Cardiac muscle cell (in vitro differentiated cells and primary cell): ENCODE measurements at regions not wholly inside any gene's neighbourhood (a gene's known extent, or its start where the extent isn't known, plus 50 kb on each side); places are given as distances from the start of the nearest gene placed in this dataset.

Source experiments
- DNase-seq, 2 donors: peaks; one replicate each; pipeline versions ENCODE4 v3.0.0 to v3.0.0-alpha.2; 2010 to 2017; ENCODE audit warnings: low read depth in 1 of 2, low spot score in 1 of 2
- H3K27ac ChIP-seq: fragments of 200-600 bp; sonication (generic); 2 replicates; pipeline ENCODE4 v1.5.1; 2016
- H3K27me3 ChIP-seq: fragments of 200-600 bp; sonication (generic); 2 replicates; pipeline ENCODE4 v1.6.0; 2016; ENCODE audit warnings: control low read depth
- H3K36me3 ChIP-seq: fragments of 200-600 bp; sonication (generic); 2 replicates; pipeline ENCODE4 v1.5.1; 2016; ENCODE audit warnings: control low read depth
- H3K4me1 ChIP-seq: fragments of 200-600 bp; sonication (generic); 2 replicates; pipeline ENCODE4 v1.8.1; 2017; ENCODE audit warnings: low read depth, mild to moderate bottlenecking, mixed run types
- H3K4me3 ChIP-seq: fragments of 200-600 bp; sonication (generic); 2 replicates; pipeline ENCODE4 v1.5.1; 2016; ENCODE audit warnings: mild to moderate bottlenecking
- H3K9me3 ChIP-seq: fragments of 200-600 bp; sonication (generic); 2 replicates; pipeline ENCODE4 v1.5.1; 2017; ENCODE audit warnings: low read depth, mild to moderate bottlenecking, control low read depth
- CTCF ChIP-seq: IDR thresholded peaks from 2 replicates; pipeline ENCODE4 v1.5.1; 2012; ENCODE audit warnings: low read depth, mild to moderate bottlenecking, low read length

- Histone ChIP-seq H3K4me3 (no peak overlapping the region), H3K27me3 (no peaks in the 10 kb centered on the region), H3K9me3 (no peaks in the 10 kb centered on the region), H3K36me3 (no peaks in the 10 kb centered on the region), H3K27ac (no peak overlapping the region), H3K4me1 (no peaks in the 10 kb centered on the region)
- DNase-seq: no peak
- TF ChIP-seq CTCF: no peak
Observed at GRCh38 chr12:97293541-97293940, 169.1 kb upstream of the RMST start.

- no peak for TF ChIP-seq CTCF
- DNase-seq: no peak
- Histone ChIP-seq H3K4me1 (no peaks in the 10 kb centered on the region), H3K4me3 (no peak overlapping the region), H3K27ac (no peak overlapping the region), H3K9me3 (no peaks in the 10 kb centered on the region), H3K36me3 (no peaks in the 10 kb centered on the region), H3K27me3 (no peaks in the 10 kb centered on the region)
Observed at GRCh38 chr12:97299847-97300246, 162.8 kb upstream of the RMST start.

- Histone ChIP-seq H3K9me3 (no peaks in the 10 kb centered on the region), H3K4me1 (no peaks in the 10 kb centered on the region), H3K36me3 (no peaks in the 10 kb centered on the region), H3K4me3 (no peak overlapping the region), H3K27ac (no peak overlapping the region), H3K27me3 (no peaks in the 10 kb centered on the region)
- DNase-seq: no peak
- TF ChIP-seq CTCF: no peak
Observed at GRCh38 chr12:97300431-97300830, 162.2 kb upstream of the RMST start.

- no peak for DNase-seq
- Histone ChIP-seq H3K27ac (no peak overlapping the region), H3K36me3 (no peaks in the 10 kb centered on the region), H3K27me3 (no peaks in the 10 kb centered on the region), H3K9me3 (no peaks in the 10 kb centered on the region), H3K4me3 (no peak overlapping the region), H3K4me1 (no peaks in the 10 kb centered on the region)
- no peak for TF ChIP-seq CTCF
Observed at GRCh38 chr12:97300891-97301290, 161.7 kb upstream of the RMST start.

- Histone ChIP-seq H3K27me3 (no peaks in the 10 kb centered on the region), H3K36me3 (no peaks in the 10 kb centered on the region), H3K9me3 (no peaks in the 10 kb centered on the region), H3K4me1 (no peaks in the 10 kb centered on the region), H3K4me3 (no peak overlapping the region), H3K27ac (no peak overlapping the region)
- DNase-seq: no peak
- no peak for TF ChIP-seq CTCF
Observed at GRCh38 chr12:97301576-97301975, 161.0 kb upstream of the RMST start.

- Histone ChIP-seq H3K4me3 (no peak overlapping the region), H3K9me3 (no peaks in the 10 kb centered on the region), H3K4me1 (no peaks in the 10 kb centered on the region), H3K27me3 (no peaks in the 10 kb centered on the region), H3K36me3 (no peaks in the 10 kb centered on the region), H3K27ac (no peak overlapping the region)
- no peak for DNase-seq
- no peak for TF ChIP-seq CTCF
Observed at GRCh38 chr12:97305651-97306050, 157.0 kb upstream of the RMST start.
